HG03066 (cell line): ENCODE measurements at regions not wholly inside any gene's neighbourhood (a gene's known extent, or its start where the extent isn't known, plus 50 kb on each side); places are given as distances from the start of the nearest gene placed in this dataset.
A peak's percentile ranks its signal among the peaks of the same experiment; 100 is the strongest.

Experiments
- ATAC-seq: cut with Tn5 transposase; IDR thresholded peaks from one replicate; pipeline ENCODE4 v1.9.1; 2021; ENCODE audit warnings: low read depth; ENCODE audit not compliant: unreplicated experiment

- no peak for ATAC-seq
These were observed 54.7 kb downstream of the GLUD2 start for GRCh38 chrX:121102101-121102500.

GRCh38 chrX:121103381-121103780, 56.0 kb downstream of the GLUD2 start:
- ATAC-seq: no peak

- ATAC-seq: no peak
These were observed 59.2 kb downstream of the GLUD2 start for GRCh38 chrX:121106484-121107235.

- ATAC-seq: no peak
These were observed 62.6 kb downstream of the GLUD2 start for GRCh38 chrX:121109986-121110385.

- no peak for ATAC-seq
These were observed 63.1 kb downstream of the GLUD2 start for GRCh38 chrX:121110536-121110935.

GRCh38 chrX:121114691-121115090, 67.3 kb downstream of the GLUD2 start:
- ATAC-seq: no peak

GRCh38 chrX:121120690-121121605, 73.5 kb downstream of the GLUD2 start:
- no peak for ATAC-seq

- no peak for ATAC-seq
These were observed 74.9 kb downstream of the GLUD2 start for GRCh38 chrX:121122332-121122731.

- ATAC-seq: no peak
These were observed 81.8 kb downstream of the GLUD2 start for GRCh38 chrX:121128925-121129877.

GRCh38 chrX:121132675-121133074, 85.3 kb downstream of the GLUD2 start:
- no peak for ATAC-seq

- no peak for ATAC-seq
These were observed 88.2 kb downstream of the GLUD2 start for GRCh38 chrX:121135488-121136207.

- no peak for ATAC-seq
These were observed 98.7 kb downstream of the GLUD2 start for GRCh38 chrX:121146059-121146628.

- no peak for ATAC-seq
These were observed 102.8 kb downstream of the GLUD2 start for GRCh38 chrX:121150217-121150616.

GRCh38 chrX:121151293-121151692, 103.9 kb downstream of the GLUD2 start:
- peak; percentile 86 for ATAC-seq

GRCh38 chrX:121154858-121155404, 107.5 kb downstream of the GLUD2 start:
- ATAC-seq: no peak

GRCh38 chrX:121160987-121161386, 113.6 kb downstream of the GLUD2 start:
- peak; percentile 81 for ATAC-seq

GRCh38 chrX:121161501-121161933, 114.1 kb downstream of the GLUD2 start:
- peak; percentile 72 for ATAC-seq

GRCh38 chrX:121163443-121163842, 116.0 kb downstream of the GLUD2 start:
- ATAC-seq: no peak

GRCh38 chrX:121165930-121166359, 118.5 kb downstream of the GLUD2 start:
- no peak for ATAC-seq
